Keratinocyte (primary cell): ENCODE measurements at regions not wholly inside any gene's neighbourhood (a gene's known extent, or its start where the extent isn't known, plus 50 kb on each side); places are given as distances from the start of the nearest gene placed in this dataset.

Experiments
- DNase-seq: peaks from one replicate; pipeline ENCODE4 v3.0.0-alpha.2; 2011; ENCODE audit warnings: low read depth, missing footprints, low spot score
- FAIRE-seq: peaks from 2 replicates; lab custom pipeline; 2011; peaks lifted over from hg19 to GRCh38; lab: Jason Lieb, UNC
- H2AFZ ChIP-seq: 2 replicates; pipeline ENCODE4 v1.6.0; 2012; ENCODE audit warnings: low read length, control low read depth, inconsistent platforms; ENCODE audit not compliant: control insufficient read depth
- H3K27ac ChIP-seq: 2 replicates; pipeline ENCODE4 v1.5.1; 2011; ENCODE audit warnings: low read length; ENCODE audit not compliant: control insufficient read depth, insufficient read depth
- H3K27me3 ChIP-seq: 3 replicates; pipeline ENCODE4 v1.6.0; 2011; ENCODE audit warnings: low read length; ENCODE audit not compliant: control insufficient read depth, insufficient read depth; ENCODE audit errors: extremely low read depth
- H3K36me3 ChIP-seq, 2 experiments: 2 replicates in 1 of 2; 3 replicates in 1 of 2; pipeline ENCODE4 v1.5.1; 2011; ENCODE audit warnings: low read length in 2 of 2, mild to moderate bottlenecking in 1 of 2; ENCODE audit not compliant: control insufficient read depth in 2 of 2, insufficient read depth in 2 of 2; ENCODE audit errors: extremely low read depth in 1 of 2
- H3K4me1 ChIP-seq: 3 replicates; pipeline ENCODE4 v1.5.1; 2011; ENCODE audit warnings: low read length; ENCODE audit not compliant: control insufficient read depth, insufficient read depth; ENCODE audit errors: extremely low read depth
- H3K4me2 ChIP-seq: 3 replicates; pipeline ENCODE4 v1.6.0; 2011; ENCODE audit warnings: low read depth, low read length; ENCODE audit not compliant: control insufficient read depth, insufficient read depth; ENCODE audit errors: extremely low read depth
- H3K4me3 ChIP-seq, 3 experiments: fragments of 200-600 bp in 1 of 3; sonication (generic) in 1 of 3; 2 replicates in 2 of 3; 3 replicates in 1 of 3; pipeline ENCODE4 v1.5.1; 2011 to 2016; ENCODE audit warnings: low read length in 3 of 3, mild to moderate bottlenecking in 3 of 3, control low read depth in 2 of 3, inconsistent platforms in 1 of 3, low read depth in 1 of 3, mixed read lengths in 1 of 3, mixed run types in 1 of 3, moderate library complexity in 1 of 3; ENCODE audit not compliant: control insufficient read depth in 2 of 3, insufficient read depth in 2 of 3; ENCODE audit errors: extremely low read depth in 1 of 3
- H3K79me2 ChIP-seq: 2 replicates; pipeline ENCODE4 v1.6.0; 2012; ENCODE audit warnings: low read length; ENCODE audit not compliant: control insufficient read depth, insufficient read depth
- H3K9ac ChIP-seq: 3 replicates; pipeline ENCODE4 v1.6.0; 2011; ENCODE audit warnings: low read length; ENCODE audit not compliant: control insufficient read depth, insufficient read depth; ENCODE audit errors: extremely low read depth
- H3K9me1 ChIP-seq: 3 replicates; pipeline ENCODE4 v1.6.0; 2011; ENCODE audit warnings: low read length; ENCODE audit not compliant: control insufficient read depth, insufficient read depth; ENCODE audit errors: extremely low read depth
- H3K9me3 ChIP-seq: 2 replicates; pipeline ENCODE4 v1.5.1; 2012; ENCODE audit warnings: low read depth, low read length; ENCODE audit not compliant: control insufficient read depth
- H4K20me1 ChIP-seq: 3 replicates; pipeline ENCODE4 v1.6.0; 2011; ENCODE audit warnings: low read length; ENCODE audit not compliant: control insufficient read depth, insufficient read depth; ENCODE audit errors: extremely low read depth
- CTCF ChIP-seq, 3 experiments: IDR thresholded peaks in 1 of 3; conservative IDR thresholded peaks in 1 of 3; optimal IDR thresholded peaks in 1 of 3; 2 replicates in 2 of 3; 3 replicates in 1 of 3; pipeline versions ENCODE3 to v1.5.1; 2011; ENCODE audit warnings: low read length in 3 of 3, mild to moderate bottlenecking in 3 of 3, moderate library complexity in 2 of 3, control low read depth in 1 of 3, inconsistent platforms in 1 of 3; ENCODE audit not compliant: insufficient read depth in 2 of 3; ENCODE audit errors: extremely low read depth in 1 of 3
- EZH2 ChIP-seq: IDR thresholded peaks from one replicate; pipeline ENCODE4 v1.6.1; 2012; ENCODE audit warnings: inconsistent platforms, mild to moderate bottlenecking, low read length, moderate library complexity
- dilution Hi-C: fragments of 300-500 bp; cut with MboI; formaldehyde crosslinking; loops from one replicate; pipeline ENCODE4 v1.7.0; 2020; ENCODE audit warnings: low sequenced_read_pairs; ENCODE audit not compliant: extremely low pct_ligation_motif_present

GRCh38 chr21:26405735-26406361 lies 167.2 kb downstream of the CYYR1 start:
- H3K79me2 ChIP-seq, result no peaks in the 10 kb centered on the region
- H4K20me1 ChIP-seq, result no peaks in the 10 kb centered on the region
- H3K9me3 ChIP-seq, result no peaks in the 10 kb centered on the region
- DNase-seq, result no peak
- no peaks in the 10 kb centered on the region for H3K27me3 ChIP-seq
- dilution Hi-C loops, result no loop called here
- peaks cover 17% of the 10 kb centered on the region for H3K4me1 ChIP-seq
- no peak for TF ChIP-seq EZH2
- no peak for TF ChIP-seq CTCF (optimal IDR thresholded peaks at IDR 0.05 in 1 of 3, IDR thresholded peaks at IDR 0.05 in 1 of 3, conservative IDR thresholded peaks at IDR 0.05 in 1 of 3; ENCODE audit: extremely low read depth in 1 of 3, insufficient read depth in 2 of 3, low read length in 3 of 3)
- FAIRE-seq, result peak; percentile 94
- peak overlapping the region; percentile 81 for H3K4me2 ChIP-seq
- H3K4me3 ChIP-seq, result peak overlapping the region; percentile 30 to 50 (median 40)
- H3K27ac ChIP-seq, result peak overlapping the region; percentile 53
- no peaks in the 10 kb centered on the region for H3K36me3 ChIP-seq
- H3K9ac ChIP-seq, result peak overlapping the region; percentile 26
- no peaks in the 10 kb centered on the region for H3K9me1 ChIP-seq
- peak overlapping the region; percentile 35 for H2AFZ ChIP-seq

- dilution Hi-C loops, result no loop called here
- Histone ChIP-seq H3K36me3 (no peaks in the 10 kb centered on the region), H2AFZ (peak overlapping the region; percentile 11), H3K4me3 (no peak overlapping the region), H3K4me1 (peaks cover 17% of the 10 kb centered on the region), H3K9me1 (no peaks in the 10 kb centered on the region), H3K79me2 (no peaks in the 10 kb centered on the region), H3K27me3 (no peaks in the 10 kb centered on the region), H3K9ac (no peak overlapping the region), H4K20me1 (no peaks in the 10 kb centered on the region), H3K9me3 (no peaks in the 10 kb centered on the region), H3K4me2 (peak overlapping the region; percentile 81), H3K27ac (peak overlapping the region; percentile 53)
- DNase-seq (no peak), FAIRE-seq (peak; percentile 60)
- no peak for TF ChIP-seq CTCF (optimal IDR thresholded peaks at IDR 0.05 in 1 of 3, IDR thresholded peaks at IDR 0.05 in 1 of 3, conservative IDR thresholded peaks at IDR 0.05 in 1 of 3; ENCODE audit: extremely low read depth in 1 of 3, insufficient read depth in 2 of 3, low read length in 3 of 3)
- TF ChIP-seq EZH2, result no peak
Measured at GRCh38 chr21:26405071-26405470, 168.0 kb downstream of the CYYR1 start.
